Effector memory CD8-positive, alpha-beta T cell (primary cell): ENCODE measurements at regions not wholly inside any gene's neighbourhood (a gene's known extent, or its start where the extent isn't known, plus 50 kb on each side); places are given as distances from the start of the nearest gene placed in this dataset.

ENCODE experiments used
- ATAC-seq: fragments of 150-1000 bp; cut with Tn5 transposase; replicated peaks from 2 replicates; pipeline ENCODE4 v1.10.0; 2021; ENCODE audit warnings: mild to moderate bottlenecking, moderate library complexity
- DNase-seq, 3 experiments: peaks; one replicate each; pipeline ENCODE4 v3.0.0; 2021
- H3K27ac Mint-ChIP-seq, 2 donors: one replicate each; pipeline ENCODE4 v1.8.0; 2022; ENCODE audit warnings: mild to moderate bottlenecking in 2 of 2, mixed read lengths in 2 of 2, moderate library complexity in 2 of 2
- H3K27me3 Mint-ChIP-seq, 2 donors: one replicate each; pipeline ENCODE4 v1.8.0; 2022; ENCODE audit warnings: mixed read lengths in 2 of 2
- H3K36me3 Mint-ChIP-seq: one replicate; pipeline ENCODE4 v1.8.0; 2022; ENCODE audit warnings: mild to moderate bottlenecking, moderate library complexity, mixed read lengths; ENCODE audit not compliant: insufficient read depth
- H3K4me1 Mint-ChIP-seq, 2 donors: one replicate each; pipeline ENCODE4 v1.8.0; 2022; ENCODE audit warnings: low read depth in 2 of 2, mixed read lengths in 2 of 2
- H3K4me3 Mint-ChIP-seq, 2 donors: one replicate each; pipeline ENCODE4 v1.8.0; 2022; ENCODE audit warnings: mild to moderate bottlenecking in 2 of 2, mixed read lengths in 2 of 2, moderate library complexity in 2 of 2
- H3K9me3 Mint-ChIP-seq, 2 donors: one replicate each; pipeline ENCODE4 v1.8.0; 2022; ENCODE audit warnings: mixed read lengths in 2 of 2

- Mint-ChIP-seq H3K9me3 (no peaks in the 10 kb centered on the region), H3K4me3 (no peak overlapping the region), H3K27me3 (peaks cover 19 to 30% of the 10 kb centered on the region in 2 donors), H3K36me3 (no peaks in the 10 kb centered on the region), H3K27ac (no peak overlapping the region), H3K4me1 (no peaks in the 10 kb centered on the region)
- ATAC-seq = no peak
- no peak for DNase-seq
These were observed 152.1 kb upstream of the GSC start for GRCh38 chr14:94921882-94922585.

GRCh38 chr14:94921456-94921855 is 151.5 kb upstream of the GSC start:
- Mint-ChIP-seq H3K27me3 (peaks cover 19 to 34% of the 10 kb centered on the region in 2 donors), H3K4me1 (no peaks in the 10 kb centered on the region), H3K36me3 (no peaks in the 10 kb centered on the region), H3K4me3 (no peak overlapping the region), H3K9me3 (no peaks in the 10 kb centered on the region), H3K27ac (no peak overlapping the region)
- ATAC-seq = no peak
- DNase-seq = no peak

GRCh38 chr14:94919896-94920295 is 150.0 kb upstream of the GSC start:
- Mint-ChIP-seq H3K9me3 (no peaks in the 10 kb centered on the region), H3K4me3 (no peak overlapping the region), H3K36me3 (no peaks in the 10 kb centered on the region), H3K27me3 (peaks cover 24 to 27% of the 10 kb centered on the region in 2 donors), H3K27ac (no peak overlapping the region), H3K4me1 (no peaks in the 10 kb centered on the region)
- DNase-seq (no peak), ATAC-seq (no peak)

GRCh38 chr14:94918896-94919295 is 149.0 kb upstream of the GSC start:
- ATAC-seq = no peak
- H3K4me3 Mint-ChIP-seq = no peak overlapping the region
- no peaks in the 10 kb centered on the region for H3K9me3 Mint-ChIP-seq
- H3K27ac Mint-ChIP-seq = no peak overlapping the region
- H3K27me3 Mint-ChIP-seq = peaks cover 20 to 27% of the 10 kb centered on the region in 2 donors
- no peak for DNase-seq
- no peaks in the 10 kb centered on the region for H3K4me1 Mint-ChIP-seq
- H3K36me3 Mint-ChIP-seq = no peaks in the 10 kb centered on the region

- Mint-ChIP-seq H3K4me1 (no peaks in the 10 kb centered on the region), H3K4me3 (no peak overlapping the region), H3K27ac (no peak overlapping the region), H3K36me3 (no peaks in the 10 kb centered on the region), H3K27me3 (peaks cover 17 to 27% of the 10 kb centered on the region in 2 donors), H3K9me3 (peaks cover 0 to 2% of the 10 kb centered on the region in 2 donors)
- no peak for DNase-seq
- ATAC-seq = no peak
These were observed 147.2 kb upstream of the GSC start for GRCh38 chr14:94917041-94917600.

- H3K9me3 Mint-ChIP-seq = peaks cover 0 to 3% of the 10 kb centered on the region in 2 donors
- DNase-seq (no peak), ATAC-seq (no peak)
- no peaks in the 10 kb centered on the region for H3K36me3 Mint-ChIP-seq
- no peak overlapping the region for H3K4me3 Mint-ChIP-seq
- no peak overlapping the region for H3K27ac Mint-ChIP-seq
- no peaks in the 10 kb centered on the region for H3K4me1 Mint-ChIP-seq
- peaks cover 15 to 23% of the 10 kb centered on the region in 2 donors for H3K27me3 Mint-ChIP-seq
These were observed 144.3 kb upstream of the GSC start for GRCh38 chr14:94914191-94914590.

GRCh38 chr14:94907626-94908261 is 137.8 kb upstream of the GSC start:
- ATAC-seq = no peak
- no peaks in the 10 kb centered on the region for H3K27me3 Mint-ChIP-seq
- no peak for DNase-seq
- no peaks in the 10 kb centered on the region for H3K4me1 Mint-ChIP-seq
- H3K27ac Mint-ChIP-seq = no peak overlapping the region
- no peak overlapping the region for H3K4me3 Mint-ChIP-seq
- peaks cover 0 to 3% of the 10 kb centered on the region in 2 donors for H3K9me3 Mint-ChIP-seq
- H3K36me3 Mint-ChIP-seq = no peaks in the 10 kb centered on the region

GRCh38 chr14:94906991-94907587 is 137.2 kb upstream of the GSC start:
- Mint-ChIP-seq H3K27ac (no peak overlapping the region), H3K27me3 (no peaks in the 10 kb centered on the region), H3K4me1 (no peaks in the 10 kb centered on the region), H3K4me3 (no peak overlapping the region), H3K36me3 (no peaks in the 10 kb centered on the region), H3K9me3 (peaks cover 0 to 1% of the 10 kb centered on the region in 2 donors)
- no peak for ATAC-seq
- no peak for DNase-seq

- Mint-ChIP-seq H3K4me1 (no peaks in the 10 kb centered on the region), H3K27me3 (no peaks in the 10 kb centered on the region), H3K9me3 (peaks cover 0 to 1% of the 10 kb centered on the region in 2 donors), H3K27ac (no peak overlapping the region), H3K36me3 (no peaks in the 10 kb centered on the region), H3K4me3 (no peak overlapping the region)
- DNase-seq = no peak
- ATAC-seq = no peak
These were observed 136.7 kb upstream of the GSC start for GRCh38 chr14:94906577-94906976.

- ATAC-seq (no peak), DNase-seq (no peak)
- H3K27ac Mint-ChIP-seq = no peak overlapping the region
- no peaks in the 10 kb centered on the region for H3K9me3 Mint-ChIP-seq
- H3K27me3 Mint-ChIP-seq = no peaks in the 10 kb centered on the region
- no peaks in the 10 kb centered on the region for H3K36me3 Mint-ChIP-seq
- no peak overlapping the region for H3K4me3 Mint-ChIP-seq
- no peaks in the 10 kb centered on the region for H3K4me1 Mint-ChIP-seq
These were observed 134.7 kb upstream of the GSC start for GRCh38 chr14:94904636-94905035.

- ATAC-seq (no peak), DNase-seq (no peak)
- Mint-ChIP-seq H3K36me3 (no peaks in the 10 kb centered on the region), H3K27me3 (no peaks in the 10 kb centered on the region), H3K4me1 (no peaks in the 10 kb centered on the region), H3K4me3 (no peak overlapping the region), H3K27ac (peak overlapping the region in 1 of 2 donors; percentile 19), H3K9me3 (no peaks in the 10 kb centered on the region)
These were observed 134.0 kb upstream of the GSC start for GRCh38 chr14:94903883-94904282.

- no peaks in the 10 kb centered on the region for H3K36me3 Mint-ChIP-seq
- no peaks in the 10 kb centered on the region for H3K9me3 Mint-ChIP-seq
- no peak for DNase-seq
- H3K4me3 Mint-ChIP-seq = no peak overlapping the region
- H3K27me3 Mint-ChIP-seq = peaks cover 0 to 3% of the 10 kb centered on the region in 2 donors
- no peak overlapping the region for H3K27ac Mint-ChIP-seq
- no peaks in the 10 kb centered on the region for H3K4me1 Mint-ChIP-seq
- no peak for ATAC-seq
These were observed 133.4 kb upstream of the GSC start for GRCh38 chr14:94903338-94903737.

- no peak overlapping the region for H3K27ac Mint-ChIP-seq
- DNase-seq = no peak
- H3K9me3 Mint-ChIP-seq = no peaks in the 10 kb centered on the region
- no peak for ATAC-seq
- no peak overlapping the region for H3K4me3 Mint-ChIP-seq
- H3K27me3 Mint-ChIP-seq = peaks cover 6 to 7% of the 10 kb centered on the region in 2 donors
- H3K36me3 Mint-ChIP-seq = no peaks in the 10 kb centered on the region
- no peaks in the 10 kb centered on the region for H3K4me1 Mint-ChIP-seq
These were observed 127.6 kb upstream of the GSC start for GRCh38 chr14:94897561-94897960.

- H3K4me1 Mint-ChIP-seq = no peaks in the 10 kb centered on the region
- peaks cover 6 to 7% of the 10 kb centered on the region in 2 donors for H3K27me3 Mint-ChIP-seq
- ATAC-seq = no peak
- DNase-seq = no peak
- no peaks in the 10 kb centered on the region for H3K9me3 Mint-ChIP-seq
- H3K27ac Mint-ChIP-seq = no peak overlapping the region
- H3K4me3 Mint-ChIP-seq = no peak overlapping the region
- no peaks in the 10 kb centered on the region for H3K36me3 Mint-ChIP-seq
These were observed 127.2 kb upstream of the GSC start for GRCh38 chr14:94897082-94897481.
